ENCODE measurements at regions not wholly inside any gene's neighbourhood (a gene's known extent, or its start where the extent isn't known, plus 50 kb on each side); places are given as distances from the start of the nearest gene placed in this dataset.

DNA sequence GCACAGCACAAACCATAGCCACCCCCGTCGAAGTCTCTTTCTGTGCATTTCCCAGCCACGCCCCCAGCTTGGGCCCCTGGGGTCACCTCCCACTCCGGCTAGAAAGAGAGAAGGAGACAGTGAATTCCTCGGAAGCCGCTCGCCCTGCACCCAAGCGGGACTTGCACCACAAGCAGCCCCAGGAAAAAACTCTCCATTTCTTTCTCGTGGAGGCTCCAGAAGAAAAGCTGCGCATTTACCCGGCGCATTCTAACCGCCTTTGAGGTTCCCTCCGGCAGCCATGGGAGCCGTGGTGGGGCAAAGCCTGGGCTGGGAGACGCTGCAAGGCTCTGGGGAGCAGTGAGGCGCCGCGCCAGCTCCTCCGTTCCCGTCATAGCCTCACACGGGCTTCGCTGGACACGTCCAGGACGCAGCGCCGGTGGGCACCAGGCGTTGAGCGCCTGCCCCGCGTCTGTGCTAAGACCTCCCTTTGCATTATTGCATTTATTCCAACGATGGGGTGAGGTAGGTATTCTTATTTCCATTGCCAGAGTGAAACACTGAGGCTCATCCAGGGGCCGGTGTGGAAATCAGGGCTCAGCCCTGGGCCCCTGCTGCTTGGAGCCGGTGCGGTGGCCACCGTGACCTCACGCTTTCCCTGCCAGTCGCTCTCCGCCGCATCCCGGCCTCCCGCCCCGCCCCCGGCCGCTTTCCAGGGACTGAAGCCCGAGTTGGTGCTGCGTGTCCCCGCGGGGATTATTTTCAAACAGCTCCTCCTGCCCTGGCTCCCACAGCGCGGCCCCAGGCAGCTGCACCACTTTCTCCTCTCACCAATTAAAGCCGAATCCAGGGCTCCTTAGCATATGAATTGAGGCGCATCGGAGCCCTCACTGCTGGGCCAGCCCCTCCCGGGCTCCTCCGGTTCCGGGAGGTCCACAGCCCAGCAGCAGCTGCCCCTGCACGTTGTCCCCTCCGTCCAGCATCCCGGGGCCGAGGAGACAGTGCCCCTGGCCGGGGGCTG, 148.3 kb upstream of the AFDN start:
- no peak overlapping the region for H3K4me3 ChIP-seq (ENCODE audit: control insufficient read depth, low read depth, low read length)
- TF ChIP-seq, protein P1, sequence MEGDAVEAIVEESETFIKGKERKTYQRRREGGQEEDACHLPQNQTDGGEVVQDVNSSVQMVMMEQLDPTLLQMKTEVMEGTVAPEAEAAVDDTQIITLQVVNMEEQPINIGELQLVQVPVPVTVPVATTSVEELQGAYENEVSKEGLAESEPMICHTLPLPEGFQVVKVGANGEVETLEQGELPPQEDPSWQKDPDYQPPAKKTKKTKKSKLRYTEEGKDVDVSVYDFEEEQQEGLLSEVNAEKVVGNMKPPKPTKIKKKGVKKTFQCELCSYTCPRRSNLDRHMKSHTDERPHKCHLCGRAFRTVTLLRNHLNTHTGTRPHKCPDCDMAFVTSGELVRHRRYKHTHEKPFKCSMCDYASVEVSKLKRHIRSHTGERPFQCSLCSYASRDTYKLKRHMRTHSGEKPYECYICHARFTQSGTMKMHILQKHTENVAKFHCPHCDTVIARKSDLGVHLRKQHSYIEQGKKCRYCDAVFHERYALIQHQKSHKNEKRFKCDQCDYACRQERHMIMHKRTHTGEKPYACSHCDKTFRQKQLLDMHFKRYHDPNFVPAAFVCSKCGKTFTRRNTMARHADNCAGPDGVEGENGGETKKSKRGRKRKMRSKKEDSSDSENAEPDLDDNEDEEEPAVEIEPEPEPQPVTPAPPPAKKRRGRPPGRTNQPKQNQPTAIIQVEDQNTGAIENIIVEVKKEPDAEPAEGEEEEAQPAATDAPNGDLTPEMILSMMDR (conservative IDR thresholded peaks at IDR 0.05; ENCODE audit: control insufficient read depth, insufficient read depth, low read depth, low read length) = no peak
- no peak for DNase-seq (ENCODE audit: low read depth)

DNA sequence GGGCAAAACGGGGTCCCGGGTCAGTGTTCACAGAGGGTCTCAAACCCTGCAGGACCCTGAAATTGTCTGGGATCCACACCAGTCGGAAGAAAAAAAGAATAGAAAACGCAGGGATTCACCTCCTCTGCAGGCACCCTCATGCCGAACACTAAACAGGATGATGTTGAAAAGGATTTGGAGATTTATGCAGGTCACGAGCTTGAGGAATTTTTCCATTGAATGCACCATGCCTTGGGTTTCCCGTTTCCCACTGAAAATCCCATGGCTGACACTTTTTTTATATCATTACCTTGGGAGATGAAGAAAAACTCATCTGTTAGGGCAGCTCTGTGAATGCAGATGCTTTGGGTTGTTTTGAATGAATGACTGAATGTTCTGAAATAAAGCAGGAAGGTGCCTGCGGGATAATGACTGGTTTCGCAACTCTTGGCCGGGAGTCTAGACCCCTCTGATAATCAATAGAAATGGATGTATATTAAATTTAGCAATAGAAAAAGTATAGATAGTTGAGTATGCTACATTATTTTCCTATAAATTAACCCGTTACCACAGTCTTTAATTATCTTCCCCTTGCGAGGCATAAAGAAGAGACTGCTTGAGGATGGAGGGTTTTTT, 147.5 kb upstream of the AFDN start:
- no peak overlapping the region for H3K4me3 ChIP-seq (ENCODE audit: control insufficient read depth, low read depth, low read length)
- DNase-seq (ENCODE audit: low read depth) = no peak
- TF ChIP-seq, protein P1 (conservative IDR thresholded peaks at IDR 0.05; ENCODE audit: control insufficient read depth, insufficient read depth, low read depth, low read length) = no peak

DNA sequence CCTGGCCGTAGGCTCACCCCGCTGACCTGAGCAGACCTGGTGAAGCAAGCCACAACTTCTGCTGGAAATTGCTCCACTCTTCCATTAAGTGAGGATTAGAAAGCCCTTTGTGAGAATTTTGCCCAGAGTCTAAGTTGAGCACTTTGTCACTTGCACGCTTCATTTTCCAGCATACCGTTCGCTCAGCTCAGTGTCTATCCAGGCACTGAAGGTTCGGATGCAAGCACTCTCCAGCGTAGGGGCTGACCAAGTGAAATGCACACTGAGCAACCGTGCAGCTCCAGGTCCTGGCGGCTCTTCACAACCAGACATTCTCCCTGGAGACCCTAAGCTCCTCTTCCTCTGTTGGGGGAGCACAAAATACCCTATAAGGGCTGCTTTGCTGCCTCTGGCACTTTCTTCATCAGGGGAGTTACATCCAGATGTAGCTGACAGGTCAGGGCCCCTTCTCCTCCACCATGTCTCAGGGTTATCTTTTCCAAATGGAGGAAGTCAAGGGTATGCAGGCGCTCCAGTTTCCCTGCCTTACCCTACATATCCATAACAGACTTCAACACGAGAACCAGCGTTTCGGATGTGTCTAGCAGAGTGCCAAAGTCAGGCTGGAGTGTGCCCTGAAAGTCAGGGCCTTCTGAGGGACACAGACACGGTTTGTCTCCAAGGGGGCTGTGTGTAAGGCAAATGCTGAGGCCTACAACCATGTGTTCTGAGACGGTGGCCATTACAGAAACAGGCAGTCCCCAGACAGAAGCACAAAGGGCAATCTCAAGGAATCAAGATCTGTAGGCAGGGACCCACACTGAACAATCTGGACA, 146.7 kb upstream of the AFDN start:
- H3K4me3 ChIP-seq (ENCODE audit: control insufficient read depth, low read depth, low read length) = no peak overlapping the region
- TF ChIP-seq, protein P1 (conservative IDR thresholded peaks at IDR 0.05; ENCODE audit: control insufficient read depth, insufficient read depth, low read depth, low read length) = no peak
- DNase-seq (ENCODE audit: low read depth) = no peak

DNA sequence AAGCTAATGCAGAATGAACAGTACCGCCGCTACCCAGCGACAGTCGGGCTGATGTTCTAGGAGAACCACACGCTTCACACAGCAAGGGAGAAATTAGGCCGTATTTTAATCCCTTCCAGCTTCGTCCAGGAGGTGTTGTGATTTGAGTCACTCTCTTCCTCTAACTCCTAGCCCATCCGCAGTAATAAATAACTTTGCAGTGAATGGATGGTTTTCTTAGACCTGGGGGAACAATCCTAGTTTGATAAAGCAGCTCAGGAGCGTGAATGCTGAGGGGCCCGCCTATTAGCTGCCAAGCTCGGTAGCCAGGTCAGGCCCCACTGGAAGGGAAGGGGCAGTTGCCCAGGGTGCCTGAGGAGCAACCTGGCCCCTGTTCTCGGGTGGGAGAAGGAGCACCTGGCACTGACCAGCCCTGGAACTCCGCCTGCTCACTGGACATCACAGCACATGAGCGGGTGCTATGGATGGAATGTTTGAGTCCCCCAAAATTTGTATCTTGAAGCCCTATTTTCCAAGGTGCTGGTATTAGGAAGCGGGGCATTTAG, 146.0 kb upstream of the AFDN start:
- TF ChIP-seq, protein P1 (conservative IDR thresholded peaks at IDR 0.05; ENCODE audit: control insufficient read depth, insufficient read depth, low read depth, low read length) = no peak
- DNase-seq (ENCODE audit: low read depth) = no peak
- no peak overlapping the region for H3K4me3 ChIP-seq (ENCODE audit: control insufficient read depth, low read depth, low read length)

DNA sequence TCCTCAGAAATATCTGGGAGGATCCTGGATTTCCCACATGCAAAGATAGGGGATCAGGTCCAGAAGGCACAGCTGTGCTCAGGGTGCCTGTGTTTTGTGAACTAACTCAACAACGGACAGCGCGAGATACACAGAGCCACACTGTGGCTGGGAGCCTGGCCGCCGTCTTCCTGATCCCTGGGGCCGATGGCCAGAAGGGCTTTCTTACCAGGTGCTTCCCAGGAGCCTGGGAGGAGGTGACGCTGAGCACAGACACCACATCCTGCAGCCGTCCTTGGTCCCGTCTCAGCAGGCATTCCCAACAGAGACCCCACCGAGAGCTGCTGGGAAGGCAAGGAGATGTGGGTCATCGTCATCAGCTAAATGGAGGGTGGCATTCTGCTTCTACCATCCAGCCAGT, 144.6 kb upstream of the AFDN start:
- no peak for DNase-seq (ENCODE audit: low read depth)
- TF ChIP-seq, protein P1 (conservative IDR thresholded peaks at IDR 0.05; ENCODE audit: control insufficient read depth, insufficient read depth, low read depth, low read length) = no peak
- H3K4me3 ChIP-seq (ENCODE audit: control insufficient read depth, low read depth, low read length) = no peak overlapping the region

DNA sequence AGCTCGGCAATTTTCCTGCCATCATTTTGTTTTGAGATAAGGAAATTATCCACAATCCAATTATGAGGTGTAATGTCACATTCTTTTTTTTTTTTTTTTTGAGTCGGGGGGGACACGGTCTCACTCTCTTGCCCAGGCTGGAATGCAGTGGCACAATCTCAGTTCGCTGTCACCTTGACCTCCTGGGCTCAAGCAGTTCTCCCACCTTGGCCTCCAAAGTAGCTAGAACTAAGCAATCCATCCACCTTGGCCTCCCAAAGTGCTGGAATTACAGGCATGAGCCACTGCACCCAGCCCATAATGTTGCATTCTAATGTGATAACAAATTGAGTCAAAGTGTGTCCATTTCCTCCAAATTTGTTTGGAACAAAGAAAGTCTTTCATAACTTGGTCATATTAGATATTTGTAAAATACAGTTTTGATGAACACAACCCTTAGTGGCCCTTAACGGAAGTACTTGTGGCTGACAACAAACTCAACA, 144.1 kb upstream of the AFDN start:
- no peak overlapping the region for H3K4me3 ChIP-seq (ENCODE audit: control insufficient read depth, low read depth, low read length)
- TF ChIP-seq, protein P1 (conservative IDR thresholded peaks at IDR 0.05; ENCODE audit: control insufficient read depth, insufficient read depth, low read depth, low read length) = no peak
- no peak for DNase-seq (ENCODE audit: low read depth)

All from fibroblast of mammary gland (primary cell).